ENCODE measurements at regions not wholly inside any gene's neighbourhood (a gene's known extent, or its start where the extent isn't known, plus 50 kb on each side); places are given as distances from the start of the nearest gene placed in this dataset.

GRCh38 chr7:41489885-41490284, 213.0 kb downstream of the INHBA start:
- TF ChIP-seq CTCF (IDR thresholded peaks at IDR 0.05; ENCODE audit: control extremely low read depth in 1 of 3, insufficient read depth in 1 of 3, low read depth in 1 of 3, low read length in 3 of 3) = no peak
- TF ChIP-seq POLR2A (IDR thresholded peaks at IDR 0.05; ENCODE audit: control extremely low read depth in 1 of 2, low read depth in 2 of 2, low read length in 2 of 2) = no peak
